GM19328 (cell line): ENCODE measurements at regions not wholly inside any gene's neighbourhood (a gene's known extent, or its start where the extent isn't known, plus 50 kb on each side); places are given as distances from the start of the nearest gene placed in this dataset.
"Not testable (repeated sequence)": the region's sequence is repeated elsewhere in the genome, so short reads cannot be mapped to it uniquely, and the experiment has no call there.

Source experiments
- ATAC-seq: cut with Tn5 transposase; IDR thresholded peaks from one replicate; pipeline ENCODE4 v1.9.1; 2021; ENCODE audit warnings: mild to moderate bottlenecking, moderate library complexity; ENCODE audit not compliant: unreplicated experiment

DNA sequence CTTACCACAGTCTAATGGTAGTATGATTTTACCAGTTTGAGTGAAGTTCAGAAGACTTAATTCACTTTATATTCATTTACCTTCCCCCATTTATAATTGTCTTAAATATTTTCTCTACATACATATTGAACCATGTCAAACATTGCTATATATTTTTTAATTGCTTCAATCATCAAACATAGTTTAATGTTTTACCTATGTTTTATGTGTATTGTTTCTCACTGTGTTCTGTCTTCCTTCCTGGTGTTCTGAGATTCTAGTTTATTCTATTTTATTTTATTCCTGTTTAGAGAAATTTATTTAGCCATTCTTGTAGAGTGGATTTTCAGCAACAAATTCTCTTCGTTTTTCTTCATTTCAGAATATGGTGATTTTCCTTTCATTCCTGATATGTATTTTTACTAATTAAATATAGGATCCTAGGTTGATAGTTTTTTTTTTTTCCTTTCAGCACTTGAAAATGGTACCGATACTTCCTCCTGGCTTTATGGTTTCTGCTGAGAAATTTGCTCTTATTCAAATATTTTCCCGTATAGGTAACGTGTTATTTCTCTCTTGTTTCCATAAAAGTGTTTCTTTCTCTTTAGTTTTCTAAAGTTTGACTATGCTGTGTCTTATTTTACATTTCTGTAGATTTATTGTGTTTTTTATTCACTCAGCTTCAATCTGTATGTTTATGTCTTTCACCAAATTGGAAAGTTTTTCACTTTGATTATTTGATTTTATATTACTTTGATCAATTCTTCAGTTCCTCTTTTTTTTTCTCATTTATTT lies 201.8 kb upstream of the AGR3 start:
- no peak for ATAC-seq

GRCh38 chr7:17084166-17084475 lies 202.3 kb upstream of the AGR3 start:
- no peak for ATAC-seq

- ATAC-seq = no peak
Observed at GRCh38 chr7:17085186-17085585, 203.4 kb upstream of the AGR3 start.

- no peak for ATAC-seq
Observed at GRCh38 chr7:17086403-17086802, 204.6 kb upstream of the AGR3 start.

GRCh38 chr7:17090751-17091150 lies 207.7 kb upstream of the AHR start:
- ATAC-seq = no peak

GRCh38 chr7:17093461-17093860 lies 205.0 kb upstream of the AHR start:
- no peak for ATAC-seq

DNA sequence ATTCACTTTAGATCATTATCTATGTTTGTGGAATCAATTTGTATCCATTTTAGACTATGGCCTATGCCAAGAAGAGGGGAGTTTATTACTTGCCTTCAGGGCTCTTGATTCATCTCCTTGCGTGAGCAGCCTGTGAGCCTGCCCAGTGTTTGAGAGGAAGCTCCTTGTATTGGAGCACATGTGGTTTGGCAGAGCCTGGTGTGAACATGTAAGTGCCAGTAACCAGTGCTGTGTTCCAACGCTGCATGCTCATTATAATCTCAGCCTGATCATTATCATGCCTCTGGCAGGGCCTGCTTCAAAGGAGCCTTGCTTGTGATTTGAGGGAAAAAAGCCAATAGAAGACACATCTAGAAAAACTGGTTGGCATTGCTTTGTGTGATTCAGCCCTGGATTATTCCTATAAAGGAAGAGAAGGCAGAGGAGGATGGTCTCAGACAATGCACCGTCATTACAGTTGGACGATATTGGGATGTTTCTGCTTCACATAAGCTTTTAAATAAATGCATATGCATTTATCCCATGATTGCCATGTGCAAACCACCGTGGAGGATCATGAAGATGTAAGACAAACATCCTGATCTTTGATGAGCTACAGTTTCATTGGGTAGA lies 203.4 kb upstream of the AHR start:
- no peak for ATAC-seq

DNA sequence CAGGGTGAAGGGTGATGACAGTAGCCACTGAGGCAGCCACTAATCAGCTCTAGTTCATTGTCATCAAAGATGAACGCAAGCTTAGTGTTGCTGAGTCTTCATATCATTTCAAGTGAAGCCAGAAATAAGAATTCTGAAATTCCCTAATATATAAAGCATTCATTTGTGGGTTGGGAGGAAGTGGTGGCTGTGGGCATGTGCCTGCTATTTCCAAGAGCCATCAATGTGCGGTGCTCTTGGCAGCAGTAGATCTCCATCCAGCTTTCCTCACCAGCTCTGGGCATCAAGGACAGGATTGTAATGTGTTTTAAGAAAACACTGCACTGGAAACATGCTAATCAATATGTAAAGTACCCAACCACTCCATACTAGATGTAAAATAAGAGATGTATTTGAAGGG lies 202.5 kb upstream of the AHR start:
- no peak for ATAC-seq

GRCh38 chr7:17097668-17098297 lies 200.7 kb upstream of the AHR start:
- no peak for ATAC-seq

- no peak for ATAC-seq
Observed at GRCh38 chr7:17098515-17098914, 199.9 kb upstream of the AHR start.

DNA sequence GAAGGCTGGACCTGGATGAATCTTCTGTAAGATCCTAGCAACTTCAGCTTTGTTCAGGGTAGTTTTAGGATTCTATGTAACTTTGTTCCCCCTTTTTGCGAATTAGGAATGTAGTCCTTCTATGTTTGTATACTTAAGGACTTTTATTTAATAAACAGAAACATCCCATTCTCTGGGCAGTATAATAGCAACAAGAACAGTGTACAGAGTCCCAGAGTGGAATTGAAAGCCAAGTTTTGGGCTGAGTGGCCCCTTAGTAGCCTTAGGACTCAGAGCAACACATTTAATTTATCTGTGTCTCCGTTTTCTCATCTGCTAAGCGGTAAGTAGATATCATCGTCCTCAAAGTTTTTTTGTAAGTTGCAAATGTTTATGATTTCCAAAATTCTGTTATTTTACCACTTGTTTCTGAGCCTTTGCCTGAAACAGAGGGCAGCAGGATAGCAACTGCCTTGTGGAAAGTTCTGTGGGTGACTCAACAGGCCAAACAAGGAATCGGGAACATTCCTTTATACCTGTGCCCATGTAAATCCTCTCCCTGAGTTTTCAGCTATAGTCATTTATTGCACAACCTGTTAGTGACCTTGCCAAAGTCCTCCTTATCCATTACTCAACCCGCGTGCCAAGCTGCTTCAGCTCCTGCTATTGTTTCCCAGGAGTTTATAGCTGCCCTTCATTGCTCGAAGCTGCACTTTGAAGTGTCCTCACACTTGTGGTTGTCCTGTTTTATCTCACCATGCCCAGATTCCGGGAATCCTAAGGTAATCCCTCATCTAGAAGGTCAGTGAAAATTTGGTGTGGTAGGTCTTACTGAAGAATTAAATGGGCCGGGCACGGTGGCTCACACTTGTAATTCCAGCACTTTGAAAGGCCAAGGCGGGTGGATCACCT lies 199.1 kb upstream of the AHR start:
- no peak for ATAC-seq

GRCh38 chr7:17099974-17100509 lies 198.4 kb upstream of the AHR start:
- not testable (repeated sequence) for ATAC-seq

GRCh38 chr7:17101207-17101696 lies 197.2 kb upstream of the AHR start:
- ATAC-seq = no peak

DNA sequence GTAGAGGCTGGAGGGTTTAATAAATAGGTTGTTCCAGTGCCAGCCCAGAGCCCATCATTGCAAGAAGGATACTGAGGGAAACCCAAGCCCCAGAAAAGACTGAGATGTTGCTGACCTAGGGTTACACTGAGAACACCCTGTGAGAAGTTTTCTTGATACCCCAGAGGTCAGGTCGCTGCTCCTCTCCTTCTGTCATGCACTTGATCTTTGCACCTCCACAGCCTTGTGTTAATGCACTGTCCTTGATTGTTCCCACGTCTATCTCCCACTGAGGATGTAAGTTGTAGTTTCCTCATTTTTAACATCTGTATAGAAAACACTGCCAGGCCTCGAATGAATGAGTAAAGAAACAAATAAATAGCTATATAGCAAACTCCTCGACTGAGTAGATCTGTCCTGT lies 195.3 kb upstream of the AHR start:
- ATAC-seq = no peak

DNA sequence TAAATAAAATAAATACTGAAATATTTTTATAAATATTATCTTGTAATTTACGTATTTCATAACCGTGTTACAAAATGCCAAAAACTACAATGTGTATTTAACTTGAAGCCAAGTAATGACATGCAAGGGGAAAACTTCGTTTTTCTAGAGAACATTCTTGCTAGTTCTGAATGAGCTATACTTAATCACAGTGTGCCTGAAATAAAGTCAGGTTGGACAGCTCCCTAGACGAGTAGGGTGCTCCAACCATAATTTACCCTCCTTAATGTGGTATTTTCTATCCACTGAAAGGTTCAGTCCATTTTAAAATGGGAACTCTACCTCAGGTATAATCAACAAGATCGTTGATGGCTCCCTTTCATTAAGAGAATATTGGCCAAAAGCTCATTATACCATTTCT lies 194.5 kb upstream of the AHR start:
- ATAC-seq = no peak

DNA sequence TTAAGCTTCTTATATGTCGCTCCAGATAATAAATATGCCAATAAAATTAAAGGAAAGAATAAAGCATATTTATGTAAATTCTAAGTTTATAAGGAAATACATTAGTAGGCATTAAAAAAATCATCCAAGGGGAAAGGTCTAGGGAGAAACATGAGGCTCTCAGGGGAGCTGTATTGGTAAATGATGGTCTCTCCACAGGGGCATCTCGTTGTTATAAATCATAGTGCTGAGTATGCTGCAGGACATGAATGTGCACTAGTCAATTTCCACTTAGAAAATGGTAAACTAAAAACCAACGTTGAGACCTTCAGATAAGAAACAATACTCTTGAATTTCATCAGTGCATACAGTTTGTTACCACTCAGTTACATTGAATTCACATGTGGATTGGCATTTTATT lies 194.0 kb upstream of the AHR start:
- ATAC-seq = no peak

GRCh38 chr7:17105701-17106100 lies 192.8 kb upstream of the AHR start:
- ATAC-seq = no peak

- no peak for ATAC-seq
Observed at GRCh38 chr7:17108049-17108584, 190.3 kb upstream of the AHR start.

DNA sequence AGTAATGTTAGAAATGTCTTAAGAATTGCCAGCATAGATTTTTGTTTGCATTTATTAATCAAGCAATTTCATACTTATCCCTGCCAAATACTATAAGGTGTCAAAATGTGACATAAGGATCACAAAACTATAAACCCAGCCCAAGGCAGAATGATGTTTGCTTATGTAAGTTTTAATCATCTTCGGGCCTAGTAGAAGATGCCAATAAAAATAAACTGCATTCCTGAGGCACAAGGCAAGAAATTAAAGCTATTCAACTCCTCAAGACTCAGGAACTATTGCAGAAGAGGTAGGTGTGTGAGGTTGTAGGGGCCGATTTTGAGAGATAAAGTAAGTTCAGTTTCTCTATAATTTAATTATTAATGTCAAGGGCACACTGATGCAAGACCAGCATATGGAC lies 189.4 kb upstream of the AHR start:
- ATAC-seq = no peak

GRCh38 chr7:17113770-17114169 lies 184.7 kb upstream of the AHR start:
- ATAC-seq = not testable (repeated sequence)

- no peak for ATAC-seq
Observed at GRCh38 chr7:17118412-17118811, 180.0 kb upstream of the AHR start.
